HG02610 (cell line): ENCODE measurements at regions not wholly inside any gene's neighbourhood (a gene's known extent, or its start where the extent isn't known, plus 50 kb on each side); places are given as distances from the start of the nearest gene placed in this dataset.
"Not testable (repeated sequence)": the region's sequence is repeated elsewhere in the genome, so short reads cannot be mapped to it uniquely, and the experiment has no call there.

Experiments used
- ATAC-seq: cut with Tn5 transposase; IDR thresholded peaks from one replicate; pipeline ENCODE4 v1.9.1; 2021; ENCODE audit warnings: mild to moderate bottlenecking, moderate library complexity; ENCODE audit not compliant: unreplicated experiment

- not testable (repeated sequence) for ATAC-seq
Observed at GRCh38 chr11:49817705-49818430, 134.3 kb upstream of the OR4C13 start.

- ATAC-seq = not testable (repeated sequence)
Observed at GRCh38 chr11:49823188-49823587, 129.0 kb upstream of the OR4C13 start.

DNA sequence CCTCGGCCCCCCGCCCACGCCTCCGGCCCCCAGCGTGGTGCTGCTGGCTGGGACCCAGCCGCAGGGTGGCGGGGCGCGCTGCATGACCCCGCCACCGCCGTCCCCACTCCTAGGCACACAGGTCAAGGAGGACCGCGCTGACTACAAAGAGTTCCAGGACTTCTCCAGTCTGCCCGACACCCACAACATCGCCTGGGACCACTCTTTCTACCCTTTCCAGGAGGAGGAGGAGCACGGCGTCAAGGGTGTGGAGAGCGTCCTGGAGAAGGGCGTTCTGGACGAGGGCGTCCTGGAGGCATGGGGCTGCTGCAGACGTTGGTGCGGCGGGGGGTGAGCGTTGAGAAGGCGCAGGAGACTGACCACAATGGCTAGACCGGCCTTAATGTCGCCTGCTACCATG is 101.7 kb upstream of the OR4C13 start:
- ATAC-seq = not testable (repeated sequence)

DNA sequence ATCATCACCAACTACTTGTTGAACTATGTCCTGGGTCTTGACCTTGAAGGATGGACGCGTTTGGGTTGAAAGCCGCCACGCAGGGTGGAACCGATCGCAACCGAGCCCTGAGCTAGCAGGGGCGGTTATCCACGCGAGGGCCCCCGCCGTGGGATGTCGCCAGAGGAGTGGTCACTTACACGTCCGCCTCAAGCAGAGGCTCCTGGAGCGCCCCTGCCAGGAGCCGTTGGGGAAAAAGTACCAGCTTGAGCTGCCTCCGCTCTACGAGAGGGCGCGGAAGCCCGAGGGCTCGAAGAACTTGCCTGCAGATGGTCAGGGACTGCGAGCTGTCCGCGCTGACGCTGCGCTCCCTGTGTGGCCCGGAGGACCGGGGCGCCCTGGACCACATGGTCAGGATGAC is 100.7 kb upstream of the OR4C13 start:
- no peak for ATAC-seq

DNA sequence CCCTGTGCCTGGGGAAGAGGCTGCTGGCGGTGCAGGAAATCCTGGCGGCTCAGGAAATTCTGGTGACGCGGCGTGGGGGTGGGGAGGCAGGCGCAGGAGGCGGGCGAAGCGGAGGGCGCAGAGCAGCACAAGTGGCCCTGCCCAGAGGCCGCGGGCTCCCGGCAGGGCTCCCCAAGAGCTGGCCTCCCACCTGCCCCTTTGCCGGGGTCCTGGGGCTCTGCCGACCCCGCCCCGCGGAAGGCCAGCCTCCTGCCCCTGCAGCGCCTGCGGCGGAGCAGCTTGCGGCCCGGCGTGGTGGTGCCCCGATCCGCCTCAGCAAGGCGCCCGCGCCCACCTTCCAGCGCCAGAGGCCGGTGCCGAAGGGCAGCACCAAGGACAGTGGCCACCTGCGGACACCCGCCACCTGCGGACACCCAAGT is 100.2 kb upstream of the OR4C13 start:
- no peak for ATAC-seq

DNA sequence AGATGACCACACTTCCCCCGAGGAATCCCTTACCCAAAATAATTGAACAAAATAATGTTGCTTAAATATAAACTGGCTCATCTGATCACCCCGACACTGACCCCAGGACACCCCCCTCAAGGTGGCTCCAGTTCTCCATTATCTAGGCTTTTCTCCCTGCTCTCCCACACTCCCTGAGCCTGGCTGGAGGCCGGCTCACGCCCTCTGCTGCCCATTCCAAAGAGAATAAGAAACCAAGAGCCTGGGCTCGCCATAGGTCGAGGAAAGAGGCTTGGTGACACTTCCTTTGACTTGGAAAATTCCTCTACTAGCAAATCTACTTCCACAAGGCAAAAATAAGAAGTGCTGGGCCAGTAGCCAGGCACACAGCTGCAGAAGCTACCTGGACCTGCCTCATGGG is 63.3 kb upstream of the OR4C13 start:
- not testable (repeated sequence) for ATAC-seq

DNA sequence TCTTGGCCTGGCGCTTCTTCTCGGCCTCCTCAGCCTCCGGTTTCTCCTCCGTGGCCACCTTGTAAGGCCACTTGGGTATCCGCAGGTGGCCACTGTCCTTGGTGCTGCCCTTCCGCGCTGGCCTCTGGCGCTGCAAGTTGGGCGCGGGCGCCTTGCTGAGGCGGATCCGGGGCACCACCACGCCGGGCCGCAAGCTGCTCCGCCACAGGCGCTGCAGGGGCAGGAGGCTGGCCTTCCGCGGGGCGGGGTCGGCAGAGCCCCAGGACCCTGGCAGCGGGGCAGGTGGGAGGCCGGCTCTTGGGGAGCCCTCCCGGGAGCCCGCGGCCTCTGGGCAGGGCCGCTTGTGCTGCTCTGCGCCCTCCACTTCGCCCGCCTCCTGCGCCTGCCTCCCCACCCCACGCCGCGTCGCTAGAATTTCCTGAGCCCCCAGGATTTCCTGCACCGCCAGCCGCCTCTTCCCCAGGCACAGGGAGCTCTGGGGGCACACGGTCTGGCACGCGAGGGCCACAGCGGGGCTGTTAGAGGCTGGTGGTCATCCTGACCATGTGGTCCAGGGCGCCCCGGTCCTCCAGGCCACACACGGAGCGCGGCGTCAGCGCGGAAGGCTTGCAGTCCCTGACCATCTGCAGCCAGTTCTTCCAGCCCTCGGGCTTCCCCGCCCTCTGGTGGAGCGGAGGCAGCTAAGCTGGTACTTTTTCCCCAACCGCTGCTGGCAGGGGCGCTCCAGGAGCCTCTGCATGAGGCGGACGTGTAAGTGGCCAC is 60.1 kb upstream of the OR4C13 start:
- ATAC-seq = not testable (repeated sequence)

DNA sequence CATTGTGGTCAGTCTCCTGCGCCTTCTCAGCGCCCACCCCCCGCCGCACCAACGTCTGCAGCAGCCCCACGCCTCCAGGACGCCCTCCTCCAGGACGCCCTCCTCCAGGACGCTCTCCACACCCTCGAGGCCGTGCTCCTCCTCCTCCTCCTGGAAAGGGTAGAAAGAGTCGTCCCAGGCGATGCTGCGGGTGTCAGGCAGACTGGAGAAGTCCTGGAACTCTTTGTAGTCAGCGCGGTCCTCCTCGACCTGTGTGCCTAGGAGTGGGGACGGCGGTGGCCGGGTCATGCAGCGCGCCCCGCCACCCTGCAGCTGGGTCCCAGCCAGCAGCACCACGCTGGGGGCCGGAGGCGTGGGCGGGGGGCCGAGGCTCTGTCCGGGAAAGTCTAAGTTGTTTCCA is 58.7 kb upstream of the OR4C13 start:
- not testable (repeated sequence) for ATAC-seq
